HPDE6-E6E7 (cell line): ENCODE measurements at regions not wholly inside any gene's neighbourhood (a gene's known extent, or its start where the extent isn't known, plus 50 kb on each side); places are given as distances from the start of the nearest gene placed in this dataset.
"Not testable (repeated sequence)": the region's sequence is repeated elsewhere in the genome, so short reads cannot be mapped to it uniquely, and the experiment has no call there.

ENCODE experiments used
- DNase-seq: peaks from one replicate; pipeline ENCODE4 v3.0.0; 2011; ENCODE audit warnings: missing footprints; ENCODE audit errors: extremely low spot score

DNA sequence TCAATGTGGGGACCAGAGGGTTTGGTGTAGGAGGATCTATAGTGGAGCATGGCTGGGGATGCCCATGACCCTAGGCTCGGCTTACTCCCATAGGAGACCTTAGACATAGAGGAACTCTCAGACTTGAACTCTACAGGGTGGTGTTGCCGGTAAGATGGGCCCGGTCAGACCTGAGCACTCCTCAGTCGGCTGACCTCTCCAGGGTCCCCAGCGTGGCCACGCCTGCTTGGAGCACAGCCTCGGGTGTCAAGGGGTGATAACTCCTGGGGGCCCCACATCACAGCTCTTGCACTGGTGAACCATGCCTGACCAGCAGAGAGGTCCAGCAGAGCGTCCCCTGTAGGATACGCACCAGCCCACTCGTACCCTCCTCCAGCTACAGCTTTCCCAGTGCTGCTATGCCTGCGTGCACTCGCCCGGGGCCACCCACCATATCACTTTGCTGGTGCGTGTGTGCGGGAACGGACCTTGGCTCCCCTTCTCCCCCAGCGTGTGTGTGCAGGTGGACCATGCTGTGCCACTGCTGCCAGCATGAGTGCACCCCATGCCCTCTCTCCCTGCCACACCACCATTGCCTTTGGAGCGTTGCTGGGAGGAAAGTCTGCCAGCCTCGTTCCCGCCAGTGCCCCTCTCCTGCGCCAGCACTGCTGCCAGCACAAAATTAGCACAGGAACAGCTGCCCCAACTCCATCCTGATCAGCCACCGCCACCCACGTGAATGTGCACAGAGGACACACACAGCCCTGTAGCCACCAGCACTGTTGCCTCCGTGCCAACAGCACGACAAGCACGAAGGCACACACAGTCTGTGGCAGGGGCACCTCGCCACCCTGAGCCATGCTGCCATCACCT, 806.6 kb downstream of the GLUD2 start:
- no peak for DNase-seq

DNA sequence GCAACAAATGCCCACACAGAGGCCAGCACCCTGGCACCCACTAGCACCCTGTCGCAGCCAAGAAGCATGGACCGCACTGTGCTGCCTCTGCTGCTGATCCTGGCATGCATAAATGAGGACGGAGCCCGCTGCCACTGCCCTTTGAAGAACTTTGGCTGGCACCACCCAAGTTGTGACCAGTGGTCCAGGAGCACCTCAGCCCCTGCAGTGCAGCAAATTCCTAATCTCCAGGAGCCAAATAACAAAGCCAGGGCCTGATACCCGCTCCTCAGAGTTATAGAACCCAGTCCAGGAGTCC, 807.2 kb downstream of the GLUD2 start:
- DNase-seq: no peak

DNA sequence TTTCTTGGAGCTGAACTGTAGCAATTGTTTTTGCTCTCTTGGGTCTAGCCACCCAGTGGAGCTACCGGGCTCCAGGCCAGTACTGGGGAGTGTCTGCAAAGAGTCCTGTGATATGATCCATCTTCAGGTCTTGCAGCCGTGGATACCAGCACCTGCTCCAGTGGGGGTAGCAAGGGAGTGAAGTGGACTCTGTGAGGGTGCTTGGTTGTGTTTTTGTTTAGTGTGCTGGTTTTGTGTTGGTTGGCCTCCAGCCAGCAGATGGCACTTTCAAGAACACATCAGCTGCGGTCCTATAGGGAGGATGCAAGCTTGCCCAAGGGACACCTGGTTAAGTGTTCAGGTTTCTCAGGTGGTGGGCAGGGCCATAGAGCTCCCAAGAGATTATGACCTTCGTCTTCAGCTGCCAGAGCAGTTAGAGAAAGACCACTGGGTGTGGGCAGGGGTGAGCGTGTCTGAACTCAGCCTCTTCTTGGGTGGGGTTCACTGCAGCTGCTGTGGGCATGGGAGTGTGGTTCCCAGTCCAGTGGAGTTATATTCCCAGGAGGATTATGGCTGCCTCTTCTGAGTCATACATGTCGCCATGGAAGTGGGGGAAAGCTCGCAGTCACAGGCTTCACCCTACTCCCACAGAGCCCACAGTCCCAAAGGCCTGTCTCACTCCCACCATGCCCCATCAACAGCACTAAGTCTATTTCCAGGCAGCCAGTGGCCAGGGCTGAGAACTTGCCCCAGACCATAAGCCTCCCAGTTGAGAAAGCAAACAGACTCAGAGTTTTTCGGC, 811.6 kb downstream of the GLUD2 start:
- DNase-seq: no peak

DNA sequence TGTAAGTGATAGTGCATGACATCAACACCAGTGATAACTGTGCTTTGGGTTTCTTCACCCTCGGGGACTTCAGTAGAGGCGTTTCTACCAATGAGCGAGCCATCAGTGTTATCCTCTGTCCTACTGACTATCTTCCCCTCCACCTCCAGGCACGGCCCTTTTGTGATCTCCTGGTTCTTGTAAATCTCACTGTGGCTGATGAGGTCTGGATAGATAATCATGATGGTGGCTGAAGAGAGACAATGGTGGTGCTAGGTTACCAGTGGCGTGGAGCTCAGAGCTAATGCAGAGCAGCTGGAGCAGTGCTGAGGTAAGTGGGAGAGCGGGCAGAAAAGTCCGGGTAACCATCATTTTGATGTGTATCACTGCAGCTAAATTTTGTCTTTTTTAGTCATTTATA, 816.6 kb downstream of the GLUD2 start:
- DNase-seq: no peak

DNA sequence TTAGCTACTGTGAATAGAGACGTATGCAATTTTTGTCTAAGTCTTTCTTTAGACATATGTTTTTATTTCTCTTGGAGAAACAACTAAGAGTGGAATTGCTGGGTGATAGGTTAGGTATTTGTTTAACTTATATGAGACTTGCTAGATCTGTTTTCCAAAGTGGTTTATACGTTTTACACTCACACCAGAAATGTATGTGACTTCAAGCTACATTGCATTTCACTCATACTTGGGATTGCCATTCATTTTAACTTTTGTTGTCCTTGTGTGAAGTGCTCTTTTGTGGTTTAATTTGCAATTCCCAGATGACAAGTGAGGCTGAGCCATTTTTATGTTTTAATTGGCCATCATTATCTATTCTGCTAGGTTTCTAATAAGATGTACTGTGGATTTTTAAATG, 817.2 kb downstream of the GLUD2 start:
- DNase-seq: no peak

- DNase-seq: no peak
Measured at GRCh38 chrX:121869876-121870477, 822.6 kb downstream of the GLUD2 start.

GRCh38 chrX:121871122-121871521, 823.7 kb downstream of the GLUD2 start:
- no peak for DNase-seq

DNA sequence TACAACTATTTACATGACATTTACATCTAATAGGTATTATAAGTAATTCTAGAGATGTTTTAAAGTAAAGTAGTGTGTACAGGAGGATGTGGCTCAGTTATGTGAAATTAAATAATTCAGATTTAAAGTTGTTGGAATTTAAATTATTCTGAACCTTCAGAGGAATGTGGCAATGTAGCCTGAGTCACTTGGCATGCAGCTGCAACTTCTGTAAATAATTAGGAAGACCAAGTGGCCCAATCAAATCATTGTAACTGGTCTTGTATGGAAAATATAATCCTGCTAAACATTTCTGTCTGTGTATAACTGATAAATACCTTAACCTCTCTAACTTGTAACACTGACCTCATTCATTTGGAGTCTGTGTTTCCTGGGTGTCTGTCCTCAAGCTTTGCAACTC, 828.9 kb downstream of the GLUD2 start:
- no peak for DNase-seq

DNA sequence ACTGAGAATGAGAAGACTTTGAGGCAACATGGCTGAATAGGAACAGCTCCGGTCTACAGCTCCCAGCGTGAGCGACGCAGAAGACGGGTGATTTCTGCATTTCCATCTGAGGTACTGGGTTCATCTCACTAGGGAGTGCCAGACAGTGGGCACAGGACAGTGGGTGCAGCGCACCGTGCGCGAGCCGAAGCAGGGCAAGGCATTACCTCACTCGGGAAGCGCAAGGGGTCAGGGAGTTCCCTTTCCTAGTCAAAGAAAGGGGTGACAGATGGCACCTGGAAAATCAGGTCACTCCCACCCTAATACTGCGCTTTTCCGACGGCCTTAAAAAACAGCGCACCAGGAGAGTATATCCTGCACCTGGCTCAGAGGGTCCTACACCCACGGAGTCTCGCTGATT, 829.9 kb downstream of the GLUD2 start:
- DNase-seq: not testable (repeated sequence)

DNA sequence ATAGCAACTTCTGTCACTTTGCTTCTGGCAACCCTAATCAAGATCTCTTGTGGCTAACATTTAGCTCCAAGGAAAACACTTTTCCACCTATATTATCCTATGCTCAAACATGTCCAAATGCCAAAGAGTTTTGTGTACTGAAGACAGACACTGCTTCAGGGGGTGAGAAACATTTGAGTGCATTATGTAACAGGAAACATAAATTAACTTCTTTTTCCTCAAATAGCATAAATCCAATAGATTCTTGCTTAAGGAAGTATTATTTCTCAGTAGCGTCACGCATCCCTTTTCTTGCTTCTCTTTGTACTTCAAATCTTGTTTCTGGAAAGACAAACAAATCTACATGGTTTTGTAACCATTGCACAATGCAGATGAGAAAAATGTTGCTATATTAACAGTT, 839.1 kb downstream of the GLUD2 start:
- no peak for DNase-seq

- no peak for DNase-seq
Measured at GRCh38 chrX:121894756-121895155, 847.3 kb downstream of the GLUD2 start.

GRCh38 chrX:121902463-121902862, 855.1 kb downstream of the GLUD2 start:
- no peak for DNase-seq

DNA sequence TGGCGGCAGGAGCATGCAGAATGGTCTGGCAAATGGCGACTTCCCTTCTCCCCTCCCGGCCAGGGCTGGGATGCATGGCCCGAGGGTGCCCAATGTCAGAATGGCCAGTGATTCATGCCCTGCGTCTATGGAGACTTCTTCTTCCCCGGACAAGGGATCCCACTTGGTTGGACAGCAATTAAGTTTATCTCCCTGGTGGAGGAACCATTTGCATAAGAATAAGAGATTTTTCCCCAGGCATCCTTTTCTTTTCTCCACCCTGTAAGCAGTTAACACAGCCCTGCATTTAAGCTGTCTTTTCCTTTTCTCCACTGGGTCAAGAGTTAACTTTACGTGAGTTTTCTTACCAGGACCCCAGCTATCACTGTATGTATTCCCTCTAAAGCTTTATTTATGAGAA, 856.6 kb downstream of the GLUD2 start:
- DNase-seq: no peak

GRCh38 chrX:121921258-121921657, 873.8 kb downstream of the GLUD2 start:
- DNase-seq: no peak

- no peak for DNase-seq
Measured at GRCh38 chrX:121931567-121931966, 884.2 kb downstream of the GLUD2 start.

DNA sequence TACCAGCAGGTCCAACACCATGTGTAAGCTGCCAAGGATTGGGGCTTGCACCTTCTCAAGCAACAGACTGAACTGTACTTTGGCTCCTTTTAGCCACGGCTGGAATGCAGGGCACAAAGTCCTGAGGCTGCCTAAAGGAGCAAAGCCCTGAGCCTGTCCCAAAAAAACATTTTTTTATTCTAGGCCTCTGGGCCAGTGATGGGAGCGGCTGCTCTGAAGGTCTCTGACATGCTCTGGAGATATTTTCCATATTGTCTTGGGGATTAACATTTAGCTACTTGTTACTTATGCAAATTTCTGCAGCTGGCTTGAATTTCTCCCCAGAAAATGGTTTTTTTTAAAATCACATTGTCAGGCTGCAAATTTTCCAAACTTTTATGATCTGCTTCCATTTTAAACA, 885.3 kb downstream of the GLUD2 start:
- DNase-seq: no peak

- DNase-seq: no peak
Measured at GRCh38 chrX:121949041-121949760, 901.8 kb downstream of the GLUD2 start.

GRCh38 chrX:121958886-121959285, 911.5 kb downstream of the GLUD2 start:
- DNase-seq: no peak

DNA sequence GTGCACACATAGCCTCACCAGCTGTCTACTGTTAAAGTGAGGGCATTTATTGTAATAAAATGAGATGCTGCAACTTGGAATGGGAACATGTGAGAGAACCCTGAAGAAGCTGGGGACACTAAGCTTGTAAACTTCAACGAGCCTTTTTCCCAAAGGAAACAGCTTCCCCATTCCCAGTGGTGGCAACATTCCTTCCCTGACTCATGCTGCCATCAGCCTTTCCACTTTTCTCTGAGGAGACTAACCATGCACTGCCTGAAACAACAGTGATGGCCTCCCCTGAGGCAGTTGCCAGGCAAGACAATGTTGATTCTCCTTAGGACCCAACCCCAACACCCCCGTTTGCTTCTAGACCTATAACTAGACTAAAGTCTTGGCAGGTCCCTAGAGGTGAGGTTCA, 928.3 kb downstream of the GLUD2 start:
- DNase-seq: no peak

- no peak for DNase-seq
Measured at GRCh38 chrX:121987163-121987562, 939.8 kb downstream of the GLUD2 start.

GRCh38 chrX:121987835-121988234, 940.4 kb downstream of the GLUD2 start:
- DNase-seq: no peak

GRCh38 chrX:122004127-122004526, 956.7 kb downstream of the GLUD2 start:
- DNase-seq: no peak
